GM23338 (cell line): ENCODE measurements at regions not wholly inside any gene's neighbourhood (a gene's known extent, or its start where the extent isn't known, plus 50 kb on each side); places are given as distances from the start of the nearest gene placed in this dataset.

Source experiments
- ATAC-seq: fragments of 200-7000 bp; cut with Tn5 transposase; 3 replicates; pipeline ENCODE4 v1.9.1; 2020
- DNase-seq: peaks from one replicate; pipeline ENCODE4 v3.0.0-alpha.2; 2015; ENCODE audit warnings: low spot score
- H2AFZ ChIP-seq: fragments of 200-600 bp; sonication (generic); 2 replicates; pipeline ENCODE4 v1.8.0; 2016; ENCODE audit warnings: antibody characterized with exemption, mild to moderate bottlenecking, moderate library complexity
- H3F3A ChIP-seq: fragments of 200-600 bp; sonication (generic); replicated peaks from 2 replicates; pipeline ENCODE4 v1.8.0; 2017; ENCODE audit warnings: antibody characterized with exemption, mixed run types, low read depth
- H3K27ac ChIP-seq: fragments of 200-600 bp; sonication (generic); 2 replicates; pipeline ENCODE4 v1.6.1; 2016; ENCODE audit warnings: low read depth
- H3K27me3 ChIP-seq: fragments of 200-600 bp; sonication (generic); 2 replicates; pipeline ENCODE4 v1.8.0; 2016; ENCODE audit warnings: mild to moderate bottlenecking, mixed run types, moderate library complexity; ENCODE audit not compliant: insufficient read depth
- H3K36me3 ChIP-seq: fragments of 200-600 bp; sonication (generic); 2 replicates; pipeline ENCODE4 v1.8.0; 2016; ENCODE audit warnings: mild to moderate bottlenecking; ENCODE audit not compliant: insufficient read depth
- H3K4me1 ChIP-seq: fragments of 200-600 bp; sonication (generic); 2 replicates; pipeline ENCODE4 v1.8.0; 2016; ENCODE audit warnings: mild to moderate bottlenecking, moderate library complexity; ENCODE audit not compliant: insufficient read depth
- H3K4me2 ChIP-seq: fragments of 200-600 bp; sonication (generic); 2 replicates; pipeline ENCODE4 v1.7.1; 2017; ENCODE audit warnings: mixed run types
- H3K4me3 ChIP-seq: fragments of 200-600 bp; sonication (generic); 2 replicates; pipeline ENCODE4 v1.6.1; 2016; ENCODE audit warnings: mixed run types
- H3K79me2 ChIP-seq: fragments of 200-600 bp; sonication (generic); replicated peaks from 2 replicates; pipeline ENCODE4 v1.8.0; 2017; ENCODE audit warnings: mild to moderate bottlenecking; ENCODE audit not compliant: insufficient read depth
- H3K9me2 ChIP-seq: fragments of 200-600 bp; sonication (generic); 2 replicates; pipeline ENCODE4 v1.8.0; 2017; ENCODE audit not compliant: insufficient read depth
- H4K20me1 ChIP-seq: fragments of 200-600 bp; sonication (generic); replicated peaks from 2 replicates; pipeline ENCODE4 v1.8.0; 2017; ENCODE audit warnings: mild to moderate bottlenecking; ENCODE audit not compliant: insufficient read depth
- H3K27ac Mint-ChIP-seq: 2 replicates; pipeline ENCODE4 v1.8.0; 2020; ENCODE audit warnings: inconsistent platforms, mild to moderate bottlenecking, moderate library complexity, mixed read lengths
- H3K27me3 Mint-ChIP-seq: 3 replicates; pipeline ENCODE4 v1.8.0; 2022; ENCODE audit warnings: low read depth, mild to moderate bottlenecking, moderate library complexity, mixed read lengths, inconsistent platforms; ENCODE audit not compliant: insufficient read depth, poor library complexity
- H3K36me3 Mint-ChIP-seq: 3 replicates; pipeline ENCODE4 v1.8.0; 2021; ENCODE audit warnings: low read depth, mild to moderate bottlenecking, inconsistent platforms, moderate library complexity, mixed read lengths
- H3K4me1 Mint-ChIP-seq: 3 replicates; pipeline ENCODE4 v1.8.0; 2020; ENCODE audit warnings: mild to moderate bottlenecking, inconsistent platforms, mixed read lengths
- H3K4me3 Mint-ChIP-seq: 3 replicates; pipeline ENCODE4 v1.8.0; 2021; ENCODE audit warnings: moderate library complexity, mild to moderate bottlenecking, inconsistent platforms, mixed read lengths
- H3K9me3 Mint-ChIP-seq: 3 replicates; pipeline ENCODE4 v1.8.0; 2020; ENCODE audit warnings: moderate library complexity, mild to moderate bottlenecking, inconsistent platforms, mixed read lengths
- CREB1 ChIP-seq: fragments of 250-450 bp; sonication (Bioruptor Pico); IDR thresholded peaks from 2 replicates; pipeline ENCODE4 v1.5.0; 2020; ENCODE audit warnings: low read depth, mild to moderate bottlenecking, moderate library complexity
- CTCF ChIP-seq, 2 experiments: fragments of 200-600 bp in 1 of 2; sonication (generic) in 1 of 2; conservative IDR thresholded peaks; 2 replicates each; pipeline versions ENCODE4 v1.5.1 to v1.6.1; 2016 to 2017; ENCODE audit warnings: antibody characterized with exemption in 2 of 2, low read depth in 2 of 2, mild to moderate bottlenecking in 2 of 2, moderate library complexity in 1 of 2
- ETS1 ChIP-seq: IDR thresholded peaks from 2 replicates; pipeline ENCODE4 v1.6.1; 2016; ENCODE audit warnings: antibody characterized with exemption
- EZH2 ChIP-seq: fragments of 200-600 bp; sonication (generic); IDR thresholded peaks from one replicate; pipeline ENCODE4 v1.8.0; 2017; ENCODE audit warnings: antibody characterized with exemption, mild to moderate bottlenecking, low read depth; ENCODE audit not compliant: unreplicated experiment
- EZH2phosphoT487 ChIP-seq: fragments of 200-600 bp; sonication (generic); IDR thresholded peaks from one replicate; pipeline ENCODE4 v1.8.1; 2018; ENCODE audit warnings: antibody characterized with exemption; ENCODE audit not compliant: unreplicated experiment
- JUNB ChIP-seq: IDR thresholded peaks from one replicate; pipeline ENCODE4 v1.6.1; 2016; ENCODE audit warnings: antibody characterized with exemption; ENCODE audit not compliant: unreplicated experiment
- NANOG ChIP-seq: IDR thresholded peaks from 2 replicates; pipeline ENCODE4 v1.6.1; 2016; ENCODE audit warnings: antibody characterized with exemption, borderline replicate concordance
- POLR2AphosphoS5 ChIP-seq: IDR thresholded peaks from 2 replicates; pipeline ENCODE4 v1.6.1; 2016; ENCODE audit warnings: antibody characterized with exemption, low read depth
- STAT1 ChIP-seq: IDR thresholded peaks from one replicate; pipeline ENCODE4 v1.6.1; 2016; ENCODE audit warnings: antibody characterized with exemption; ENCODE audit not compliant: unreplicated experiment
- ZNF114 ChIP-seq: fragments of 250-450 bp; sonication (Bioruptor Pico); IDR thresholded peaks from 2 replicates; pipeline ENCODE4 v1.5.0; 2020; ENCODE audit warnings: mild to moderate bottlenecking, moderate library complexity
- ZNF331 ChIP-seq: fragments of 250-450 bp; sonication (Bioruptor Pico); IDR thresholded peaks from 2 replicates; pipeline ENCODE4 v1.5.0; 2020; ENCODE audit warnings: low read depth, mild to moderate bottlenecking, moderate library complexity
- ZNF462 ChIP-seq: fragments of 250-450 bp; sonication (Bioruptor Pico); IDR thresholded peaks from 2 replicates; pipeline ENCODE4 v1.5.0; 2020; ENCODE audit warnings: mild to moderate bottlenecking, moderate library complexity
- TF ChIP-seq, protein P1 (sequence below): IDR thresholded peaks from one replicate; pipeline ENCODE4 v1.6.1; 2018; ENCODE audit warnings: antibody characterized with exemption; ENCODE audit not compliant: unreplicated experiment

- Mint-ChIP-seq H3K27ac (no peak overlapping the region), H3K4me3 (no peak overlapping the region), H3K27me3 (no peaks in the 10 kb centered on the region), H3K36me3 (no peaks in the 10 kb centered on the region), H3K4me1 (no peaks in the 10 kb centered on the region), H3K9me3 (peaks cover 3% of the 10 kb centered on the region; the same call in 1 of the 3 replicates)
- Histone ChIP-seq H3K4me2 (no peak overlapping the region), H3K79me2 (no peaks in the 10 kb centered on the region), H2AFZ (no peak overlapping the region), H3K4me3 (no peak overlapping the region), H3K27ac (no peak overlapping the region), H3F3A (no peaks in the 10 kb centered on the region), H3K36me3 (no peaks in the 10 kb centered on the region), H3K9me2 (no peaks in the 10 kb centered on the region), H3K27me3 (no peaks in the 10 kb centered on the region), H4K20me1 (no peaks in the 10 kb centered on the region), H3K4me1 (no peaks in the 10 kb centered on the region)
- DNase-seq (no peak), ATAC-seq (no peak)
- TF ChIP-seq JUNB (no peak), EZH2 (no peak), POLR2AphosphoS5 (no peak), NANOG (no peak), ETS1 (no peak), ZNF331 (CRISPR knock-in tag) (no peak), ZNF114 (CRISPR knock-in tag) (no peak), STAT1 (no peak), EZH2phosphoT487 (no peak), CREB1 (CRISPR knock-in tag) (no peak), CTCF (conservative IDR thresholded peaks at IDR 0.05; ENCODE audit: low read depth in 2 of 2) (no peak), ZNF462 (CRISPR knock-in tag) (no peak)
- TF ChIP-seq, protein P1, sequence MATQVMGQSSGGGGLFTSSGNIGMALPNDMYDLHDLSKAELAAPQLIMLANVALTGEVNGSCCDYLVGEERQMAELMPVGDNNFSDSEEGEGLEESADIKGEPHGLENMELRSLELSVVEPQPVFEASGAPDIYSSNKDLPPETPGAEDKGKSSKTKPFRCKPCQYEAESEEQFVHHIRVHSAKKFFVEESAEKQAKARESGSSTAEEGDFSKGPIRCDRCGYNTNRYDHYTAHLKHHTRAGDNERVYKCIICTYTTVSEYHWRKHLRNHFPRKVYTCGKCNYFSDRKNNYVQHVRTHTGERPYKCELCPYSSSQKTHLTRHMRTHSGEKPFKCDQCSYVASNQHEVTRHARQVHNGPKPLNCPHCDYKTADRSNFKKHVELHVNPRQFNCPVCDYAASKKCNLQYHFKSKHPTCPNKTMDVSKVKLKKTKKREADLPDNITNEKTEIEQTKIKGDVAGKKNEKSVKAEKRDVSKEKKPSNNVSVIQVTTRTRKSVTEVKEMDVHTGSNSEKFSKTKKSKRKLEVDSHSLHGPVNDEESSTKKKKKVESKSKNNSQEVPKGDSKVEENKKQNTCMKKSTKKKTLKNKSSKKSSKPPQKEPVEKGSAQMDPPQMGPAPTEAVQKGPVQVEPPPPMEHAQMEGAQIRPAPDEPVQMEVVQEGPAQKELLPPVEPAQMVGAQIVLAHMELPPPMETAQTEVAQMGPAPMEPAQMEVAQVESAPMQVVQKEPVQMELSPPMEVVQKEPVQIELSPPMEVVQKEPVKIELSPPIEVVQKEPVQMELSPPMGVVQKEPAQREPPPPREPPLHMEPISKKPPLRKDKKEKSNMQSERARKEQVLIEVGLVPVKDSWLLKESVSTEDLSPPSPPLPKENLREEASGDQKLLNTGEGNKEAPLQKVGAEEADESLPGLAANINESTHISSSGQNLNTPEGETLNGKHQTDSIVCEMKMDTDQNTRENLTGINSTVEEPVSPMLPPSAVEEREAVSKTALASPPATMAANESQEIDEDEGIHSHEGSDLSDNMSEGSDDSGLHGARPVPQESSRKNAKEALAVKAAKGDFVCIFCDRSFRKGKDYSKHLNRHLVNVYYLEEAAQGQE = no peak
Observed at GRCh38 chrX:6885396-6885795, 262.1 kb upstream of the STS start.
